K562 (cell line): ENCODE measurements at regions not wholly inside any gene's neighbourhood (a gene's known extent, or its start where the extent isn't known, plus 50 kb on each side); places are given as distances from the start of the nearest gene placed in this dataset.

ENCODE experiments used
- ATAC-seq: fragments of 200-7000 bp; cut with Tn5 transposase; 3 replicates; pipeline ENCODE4 v1.9.1; 2020; ENCODE audit warnings: moderate library complexity
- BruUV-seq: library from RNA; stranded (reverse); fragments of 400-500 nt; replicated peaks from 2 replicates; lab custom pipeline; 2021; lab: Mats Ljungman, UMichigan
- CTCF ChIA-PET: fragments of 300-600 bp; formaldehyde crosslinking; extraction: SDS; loops from one replicate; lab custom pipeline; 2021; ENCODE audit warnings: low intra/inter-chr PET ratio; lab: Yijun Ruan, JAX
- POLR2A ChIA-PET: fragments of 300-600, 350-650 bp; sonication (Branson Sonifier 250); formaldehyde crosslinking; extraction: SDS; loops from one replicate; lab custom pipeline; 2021; ENCODE audit warnings: antibody characterized with exemption, inconsistent platforms; lab: Yijun Ruan, JAX
- DNase-seq, 4 experiments: peaks; one replicate each; pipeline versions ENCODE4 v3.0.0 to v3.0.0-alpha.2; 2011 to 2018; ENCODE audit warnings: low spot score in 3 of 4, mixed read lengths in 3 of 4; ENCODE audit errors: extremely low read depth in 1 of 4
- FAIRE-seq: peaks from 2 replicates; lab custom pipeline; 2011; peaks lifted over from hg19 to GRCh38; lab: Jason Lieb, UNC
- H2AFZ ChIP-seq: 2 replicates; pipeline ENCODE4 v1.6.0; 2011; ENCODE audit warnings: low read depth, low read length, control low read depth, inconsistent platforms
- H3K27ac ChIP-seq: fragments of 200-600 bp; 3 replicates; pipeline ENCODE4 v1.8.0; 2011; ENCODE audit warnings: low read depth, mild to moderate bottlenecking, control low read depth, inconsistent platforms, low read length, moderate library complexity, mixed read lengths; ENCODE audit errors: extremely low read depth
- H3K27me3 ChIP-seq, 2 experiments: fragments of 300-600 bp in 1 of 2; 2 replicates in 1 of 2; 3 replicates in 1 of 2; pipeline versions ENCODE4 v1.6.0 to v1.8.0; 2011; ENCODE audit warnings: inconsistent platforms in 2 of 2, low read length in 2 of 2, mild to moderate bottlenecking in 1 of 2, mixed read lengths in 1 of 2, moderate library complexity in 1 of 2; ENCODE audit not compliant: control insufficient read depth in 2 of 2, insufficient read depth in 2 of 2
- H3K36me3 ChIP-seq: fragments of 300-600 bp; 3 replicates; pipeline ENCODE4 v1.8.0; 2011; ENCODE audit warnings: mild to moderate bottlenecking, low read length, inconsistent platforms; ENCODE audit not compliant: control insufficient read depth, insufficient read depth
- H3K4me1 ChIP-seq, 2 experiments: fragments of 200-600 bp in 1 of 2; replicated peaks in 1 of 2; 2 replicates in 1 of 2; 3 replicates in 1 of 2; pipeline versions ENCODE4 v1.5.1 to v1.8.0; 2011; ENCODE audit warnings: inconsistent platforms in 2 of 2, low read length in 2 of 2, mild to moderate bottlenecking in 1 of 2, mixed read lengths in 1 of 2, moderate library complexity in 1 of 2; ENCODE audit not compliant: control insufficient read depth in 2 of 2, insufficient read depth in 2 of 2
- H3K4me2 ChIP-seq: 2 replicates; pipeline ENCODE4 v1.6.1; 2011; ENCODE audit warnings: low read length, control low read depth, inconsistent platforms, mixed read lengths; ENCODE audit not compliant: insufficient read depth
- H3K4me3 ChIP-seq: fragments of 200-600 bp; sonication (generic), shearing (Covaris generic); 2 replicates; pipeline ENCODE4 v1.5.1; 2016; ENCODE audit warnings: control low read depth, inconsistent platforms
- H3K79me2 ChIP-seq: fragments of 200-600 bp; 3 replicates; pipeline ENCODE4 v1.8.0; 2011; ENCODE audit warnings: low read length, inconsistent platforms; ENCODE audit not compliant: control insufficient read depth, insufficient read depth
- H3K9ac ChIP-seq, 2 experiments: 2 replicates each; pipeline versions ENCODE4 v1.6.0 to v1.6.1; 2011; ENCODE audit warnings: low read depth in 2 of 2, low read length in 2 of 2, control low read depth in 1 of 2, inconsistent platforms in 1 of 2, mild to moderate bottlenecking in 1 of 2, mixed read lengths in 1 of 2; ENCODE audit not compliant: insufficient read depth in 1 of 2
- H3K9me1 ChIP-seq: one replicate; pipeline ENCODE4 v1.6.0; 2011; ENCODE audit warnings: inconsistent platforms, mild to moderate bottlenecking, low read length, moderate library complexity; ENCODE audit not compliant: control insufficient read depth, insufficient read depth
- H3K9me3 ChIP-seq: replicated peaks from 2 replicates; pipeline ENCODE4 v1.5.1; 2011; ENCODE audit warnings: low read depth, low read length, inconsistent platforms; ENCODE audit not compliant: control insufficient read depth, insufficient read depth
- H4K20me1 ChIP-seq: replicated peaks from 2 replicates; pipeline ENCODE4 v1.6.1; 2011; ENCODE audit warnings: low read length, inconsistent platforms, mixed read lengths; ENCODE audit not compliant: control insufficient read depth, insufficient read depth
- ATF4 ChIP-seq: fragments of 450-650 bp; formaldehyde crosslinking; IDR thresholded peaks from 2 replicates; pipeline ENCODE4 v1.4.0; 2022; ENCODE audit warnings: mild to moderate bottlenecking, moderate library complexity
- BHLHE40 ChIP-seq: IDR thresholded peaks from 2 replicates; pipeline ENCODE4 v1.6.1; 2011; ENCODE audit warnings: low read length, improper control_type of control experiment
- GABPB1 ChIP-seq: sonication (generic); formaldehyde crosslinking; IDR thresholded peaks from 2 replicates; pipeline ENCODE4 v1.8.0; 2022; ENCODE audit warnings: mild to moderate bottlenecking, missing genetic modification reagents
- HDAC3 ChIP-seq: fragments of 450-650 bp; IDR thresholded peaks from 2 replicates; pipeline ENCODE4 v1.6.1; 2018; ENCODE audit warnings: borderline replicate concordance, mild to moderate bottlenecking, moderate library complexity; ENCODE audit not compliant: partially characterized antibody
- HMGN3 ChIP-seq: IDR thresholded peaks from 2 replicates; pipeline ENCODE4 v1.6.1; 2011; ENCODE audit warnings: borderline replicate concordance, low read depth, mild to moderate bottlenecking, mixed read lengths, low read length; ENCODE audit not compliant: insufficient read length; ENCODE audit errors: extremely low read depth
- IFI16 ChIP-seq: fragments of 250-450 bp; sonication (Bioruptor Pico); IDR thresholded peaks from 2 replicates; pipeline ENCODE4 v2.1.2; 2022; ENCODE audit warnings: mild to moderate bottlenecking, inconsistent platforms
- LCOR ChIP-seq: sonication (generic); formaldehyde crosslinking; IDR thresholded peaks from 2 replicates; pipeline ENCODE4 v1.8.0; 2022; ENCODE audit warnings: mild to moderate bottlenecking, missing genetic modification reagents
- LEF1 ChIP-seq: fragments of 450-650 bp; IDR thresholded peaks from 2 replicates; pipeline ENCODE4 v1.6.1; 2016; ENCODE audit warnings: mild to moderate bottlenecking
- MYBL2 ChIP-seq, 2 experiments: fragments of 450-650 bp in 1 of 2; sonication (generic) in 1 of 2; formaldehyde crosslinking in 1 of 2; IDR thresholded peaks; 2 replicates each; pipeline versions ENCODE4 v1.6.1 to v1.8.1; 2017 to 2022; ENCODE audit warnings: borderline replicate concordance in 1 of 2, inconsistent platforms in 1 of 2, low read depth in 1 of 2, mild to moderate bottlenecking in 1 of 2, missing genetic modification reagents in 1 of 2, moderate library complexity in 1 of 2
- POU5F1 ChIP-seq: fragments of 150-350 bp; IDR thresholded peaks from 2 replicates; pipeline ENCODE4 v1.6.1; 2014; ENCODE audit warnings: borderline replicate concordance, low read length, low read depth, mild to moderate bottlenecking; ENCODE audit not compliant: partially characterized antibody
- SMAD3 ChIP-seq: fragments of 450-650 bp; formaldehyde crosslinking; conservative IDR thresholded peaks from 2 replicates; pipeline ENCODE4 v1.4.0; 2020; ENCODE audit warnings: mild to moderate bottlenecking
- TBL1XR1 ChIP-seq, 2 experiments: IDR thresholded peaks; 2 replicates each; pipeline ENCODE4 v1.6.1; 2012; ENCODE audit warnings: improper control_type of control experiment in 2 of 2, low read length in 2 of 2, mild to moderate bottlenecking in 1 of 2
- WHSC1 ChIP-seq: IDR thresholded peaks from one replicate; pipeline ENCODE4 v1.6.1; 2012; ENCODE audit warnings: low read length, control low read depth, inconsistent platforms
- ZBED1 ChIP-seq: IDR thresholded peaks from 2 replicates; pipeline ENCODE4 v1.6.1; 2014
- ZNF77 ChIP-seq: fragments of 250-450 bp; sonication (Bioruptor Pico); IDR thresholded peaks from 2 replicates; pipeline ENCODE4 v1.5.0; 2020
- WGBS: fragments of 100-300 bp; shearing (Covaris generic); methylation state at CpG from one replicate; pipeline ENCODE4 v1.1.6; 2016; ENCODE audit warnings: low coverage, mixed read lengths; ENCODE audit not compliant: insufficient coverage; ENCODE audit errors: missing lambda C conversion rate; 5-methylcytosine and 5-hydroxymethylcytosine counted together
- in situ Hi-C: fragments of 300-500 bp; cut with MboI; formaldehyde crosslinking; loops from 4 replicates; pipeline ENCODE4 v1.15.0; 2018; ENCODE audit warnings: inconsistent platforms, mixed read lengths
- intact Hi-C: fragments of 100-400 bp; cut with micrococcal nuclease; formaldehyde crosslinking; loops from 2 replicates; pipeline ENCODE4 v1.14.2; 2022
- TF ChIP-seq, protein P1 (sequence below): sonication (generic); formaldehyde crosslinking; IDR thresholded peaks from 2 replicates; pipeline ENCODE4 v1.8.0; 2022; ENCODE audit warnings: mild to moderate bottlenecking, missing genetic modification reagents
- TF ChIP-seq, protein P2 (sequence below), 2 experiments: IDR thresholded peaks in 1 of 2; conservative IDR thresholded peaks in 1 of 2; 2 replicates each; pipeline ENCODE4 v1.6.1; 2016; ENCODE audit warnings: low read depth in 2 of 2, mild to moderate bottlenecking in 1 of 2, missing compliant biosample characterization in 1 of 2, missing genetic modification characterization in 1 of 2, moderate library complexity in 1 of 2

DNA sequence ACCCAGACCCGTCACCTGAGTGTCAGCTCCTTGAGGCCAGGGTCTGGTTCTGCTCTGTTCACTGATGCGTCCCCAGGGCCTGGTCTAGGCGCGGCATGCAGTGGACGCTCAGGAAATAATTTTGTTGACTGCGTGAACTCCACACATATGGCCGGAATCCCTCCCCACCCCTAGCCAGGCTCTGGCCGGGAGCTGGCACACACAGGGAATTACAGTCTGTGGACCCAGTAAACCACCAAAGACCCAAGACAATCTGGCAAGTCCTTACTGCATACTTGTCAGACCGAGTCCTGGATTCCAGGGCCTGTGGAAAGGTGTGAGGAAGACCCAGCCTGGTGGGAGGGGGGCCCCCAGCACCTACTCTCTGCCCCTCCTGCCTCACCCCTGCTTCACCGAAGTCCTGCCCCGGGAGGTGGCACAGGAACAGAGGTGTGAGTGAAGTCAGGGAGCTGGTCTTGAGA lies 113.0 kb upstream of the IER5L start (continued):
- TF ChIP-seq TBL1XR1 (IDR thresholded peaks at IDR 0.05; ENCODE audit: low read length in 2 of 2) (no peak), LCOR (CRISPR knock-in tag) (no peak), MYBL2 (IDR thresholded peaks at IDR 0.05; ENCODE audit: low read depth) (no peak), MYBL2 (CRISPR knock-in tag; IDR thresholded peaks at IDR 0.05; ENCODE audit: borderline replicate concordance) (no peak), POU5F1 (no peak)

- Histone ChIP-seq H2AFZ (no peak overlapping the region), H3K4me1 (peaks cover 0 to 12% of the 10 kb centered on the region in 2 experiments; a peak in 2 of 5 replicates), H3K9me1 (no peaks in the 10 kb centered on the region), H3K4me2 (no peak overlapping the region), H3K79me2 (no peaks in the 10 kb centered on the region), H3K36me3 (no peaks in the 10 kb centered on the region), H3K9me3 (no peaks in the 10 kb centered on the region), H3K27ac (no peak overlapping the region), H4K20me1 (0 out of 2 replicates have a peak, but pooled peaks cover 2% of the 10 kb centered on the region), H3K4me3 (no peak overlapping the region), H3K27me3 (peaks cover 0 to 10% of the 10 kb centered on the region in 2 experiments; a peak in 2 of 5 replicates), H3K9ac (no peak overlapping the region)
- in situ Hi-C loops (no loop called here), intact Hi-C loops (no loop called here)
- WGBS: 34% methylated on average over 13 of the region's 16 CpGs
- ATAC-seq (no peak), DNase-seq (no peak), FAIRE-seq (no peak)
- BruUV-seq: no TSS peak
- ChIA-PET CTCF (no interaction called here), POLR2A (interaction anchor here (2.3 kb wide), 1 partner anchor 14 kb away, joined by 5 read pairs; no protein-coding TSS in a partner anchor)
- no peak for TF ChIP-seq BHLHE40
- no peak for TF ChIP-seq WHSC1
- TF ChIP-seq SMAD3 (CRISPR knock-in tag): no peak
- no peak for TF ChIP-seq HMGN3
- TF ChIP-seq, protein P1, sequence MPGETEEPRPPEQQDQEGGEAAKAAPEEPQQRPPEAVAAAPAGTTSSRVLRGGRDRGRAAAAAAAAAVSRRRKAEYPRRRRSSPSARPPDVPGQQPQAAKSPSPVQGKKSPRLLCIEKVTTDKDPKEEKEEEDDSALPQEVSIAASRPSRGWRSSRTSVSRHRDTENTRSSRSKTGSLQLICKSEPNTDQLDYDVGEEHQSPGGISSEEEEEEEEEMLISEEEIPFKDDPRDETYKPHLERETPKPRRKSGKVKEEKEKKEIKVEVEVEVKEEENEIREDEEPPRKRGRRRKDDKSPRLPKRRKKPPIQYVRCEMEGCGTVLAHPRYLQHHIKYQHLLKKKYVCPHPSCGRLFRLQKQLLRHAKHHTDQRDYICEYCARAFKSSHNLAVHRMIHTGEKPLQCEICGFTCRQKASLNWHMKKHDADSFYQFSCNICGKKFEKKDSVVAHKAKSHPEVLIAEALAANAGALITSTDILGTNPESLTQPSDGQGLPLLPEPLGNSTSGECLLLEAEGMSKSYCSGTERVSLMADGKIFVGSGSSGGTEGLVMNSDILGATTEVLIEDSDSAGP: no peak
- TF ChIP-seq IFI16: no peak
- no peak for TF ChIP-seq ATF4 (CRISPR knock-in tag)
- no peak for TF ChIP-seq ZNF77 (CRISPR knock-in tag)
- TF ChIP-seq ZBED1: no peak
- no peak for TF ChIP-seq HDAC3
- TF ChIP-seq, protein P2, sequence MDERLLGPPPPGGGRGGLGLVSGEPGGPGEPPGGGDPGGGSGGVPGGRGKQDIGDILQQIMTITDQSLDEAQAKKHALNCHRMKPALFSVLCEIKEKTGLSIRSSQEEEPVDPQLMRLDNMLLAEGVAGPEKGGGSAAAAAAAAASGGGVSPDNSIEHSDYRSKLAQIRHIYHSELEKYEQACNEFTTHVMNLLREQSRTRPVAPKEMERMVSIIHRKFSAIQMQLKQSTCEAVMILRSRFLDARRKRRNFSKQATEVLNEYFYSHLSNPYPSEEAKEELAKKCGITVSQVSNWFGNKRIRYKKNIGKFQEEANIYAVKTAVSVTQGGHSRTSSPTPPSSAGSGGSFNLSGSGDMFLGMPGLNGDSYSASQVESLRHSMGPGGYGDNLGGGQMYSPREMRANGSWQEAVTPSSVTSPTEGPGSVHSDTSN (CRISPR knock-in tag; IDR thresholded peaks at IDR 0.05; ENCODE audit: low read depth): no peak
- TF ChIP-seq, protein P2 (tag; conservative IDR thresholded peaks at IDR 0.05; ENCODE audit: low read depth): no peak
- no peak for TF ChIP-seq GABPB1 (CRISPR knock-in tag)
- no peak for TF ChIP-seq LEF1
These were observed 112.5 kb upstream of the IER5L start for GRCh38 chr9:129290606-129291005.
